K562 (cell line): ENCODE measurements at regions not wholly inside any gene's neighbourhood (a gene's known extent, or its start where the extent isn't known, plus 50 kb on each side); places are given as distances from the start of the nearest gene placed in this dataset.
"Not testable (repeated sequence)": the region's sequence is repeated elsewhere in the genome, so short reads cannot be mapped to it uniquely, and the experiment has no call there.

Experiments
- ATAC-seq: fragments of 200-7000 bp; cut with Tn5 transposase; 3 replicates; pipeline ENCODE4 v1.9.1; 2020; ENCODE audit warnings: moderate library complexity
- BruUV-seq: library from RNA; stranded (reverse); fragments of 400-500 nt; replicated peaks from 2 replicates; lab custom pipeline; 2021; lab: Mats Ljungman, UMichigan
- CTCF ChIA-PET: fragments of 300-600 bp; formaldehyde crosslinking; extraction: SDS; loops from one replicate; lab custom pipeline; 2021; ENCODE audit warnings: low intra/inter-chr PET ratio; lab: Yijun Ruan, JAX
- POLR2A ChIA-PET: fragments of 300-600, 350-650 bp; sonication (Branson Sonifier 250); formaldehyde crosslinking; extraction: SDS; loops from one replicate; lab custom pipeline; 2021; ENCODE audit warnings: antibody characterized with exemption, inconsistent platforms; lab: Yijun Ruan, JAX
- DNase-seq, 4 experiments: peaks; one replicate each; pipeline versions ENCODE4 v3.0.0 to v3.0.0-alpha.2; 2011 to 2018; ENCODE audit warnings: low spot score in 3 of 4, mixed read lengths in 3 of 4; ENCODE audit errors: extremely low read depth in 1 of 4
- FAIRE-seq: peaks from 2 replicates; lab custom pipeline; 2011; peaks lifted over from hg19 to GRCh38; lab: Jason Lieb, UNC
- H2AFZ ChIP-seq: 2 replicates; pipeline ENCODE4 v1.6.0; 2011; ENCODE audit warnings: low read depth, low read length, control low read depth, inconsistent platforms
- H3K27ac ChIP-seq: fragments of 200-600 bp; 3 replicates; pipeline ENCODE4 v1.8.0; 2011; ENCODE audit warnings: low read depth, mild to moderate bottlenecking, control low read depth, inconsistent platforms, low read length, moderate library complexity, mixed read lengths; ENCODE audit errors: extremely low read depth
- H3K27me3 ChIP-seq, 2 experiments: fragments of 300-600 bp in 1 of 2; 2 replicates in 1 of 2; 3 replicates in 1 of 2; pipeline versions ENCODE4 v1.6.0 to v1.8.0; 2011; ENCODE audit warnings: inconsistent platforms in 2 of 2, low read length in 2 of 2, mild to moderate bottlenecking in 1 of 2, mixed read lengths in 1 of 2, moderate library complexity in 1 of 2; ENCODE audit not compliant: control insufficient read depth in 2 of 2, insufficient read depth in 2 of 2
- H3K36me3 ChIP-seq: fragments of 300-600 bp; 3 replicates; pipeline ENCODE4 v1.8.0; 2011; ENCODE audit warnings: mild to moderate bottlenecking, low read length, inconsistent platforms; ENCODE audit not compliant: control insufficient read depth, insufficient read depth
- H3K4me1 ChIP-seq, 2 experiments: fragments of 200-600 bp in 1 of 2; replicated peaks in 1 of 2; 2 replicates in 1 of 2; 3 replicates in 1 of 2; pipeline versions ENCODE4 v1.5.1 to v1.8.0; 2011; ENCODE audit warnings: inconsistent platforms in 2 of 2, low read length in 2 of 2, mild to moderate bottlenecking in 1 of 2, mixed read lengths in 1 of 2, moderate library complexity in 1 of 2; ENCODE audit not compliant: control insufficient read depth in 2 of 2, insufficient read depth in 2 of 2
- H3K4me2 ChIP-seq: 2 replicates; pipeline ENCODE4 v1.6.1; 2011; ENCODE audit warnings: low read length, control low read depth, inconsistent platforms, mixed read lengths; ENCODE audit not compliant: insufficient read depth
- H3K4me3 ChIP-seq: fragments of 200-600 bp; sonication (generic), shearing (Covaris generic); 2 replicates; pipeline ENCODE4 v1.5.1; 2016; ENCODE audit warnings: control low read depth, inconsistent platforms
- H3K79me2 ChIP-seq: fragments of 200-600 bp; 3 replicates; pipeline ENCODE4 v1.8.0; 2011; ENCODE audit warnings: low read length, inconsistent platforms; ENCODE audit not compliant: control insufficient read depth, insufficient read depth
- H3K9ac ChIP-seq, 2 experiments: 2 replicates each; pipeline versions ENCODE4 v1.6.0 to v1.6.1; 2011; ENCODE audit warnings: low read depth in 2 of 2, low read length in 2 of 2, control low read depth in 1 of 2, inconsistent platforms in 1 of 2, mild to moderate bottlenecking in 1 of 2, mixed read lengths in 1 of 2; ENCODE audit not compliant: insufficient read depth in 1 of 2
- H3K9me1 ChIP-seq: one replicate; pipeline ENCODE4 v1.6.0; 2011; ENCODE audit warnings: inconsistent platforms, mild to moderate bottlenecking, low read length, moderate library complexity; ENCODE audit not compliant: control insufficient read depth, insufficient read depth
- H3K9me3 ChIP-seq: replicated peaks from 2 replicates; pipeline ENCODE4 v1.5.1; 2011; ENCODE audit warnings: low read depth, low read length, inconsistent platforms; ENCODE audit not compliant: control insufficient read depth, insufficient read depth
- H4K20me1 ChIP-seq: replicated peaks from 2 replicates; pipeline ENCODE4 v1.6.1; 2011; ENCODE audit warnings: low read length, inconsistent platforms, mixed read lengths; ENCODE audit not compliant: control insufficient read depth, insufficient read depth
- WGBS: fragments of 100-300 bp; shearing (Covaris generic); methylation state at CpG from one replicate; pipeline ENCODE4 v1.1.6; 2016; ENCODE audit warnings: low coverage, mixed read lengths; ENCODE audit not compliant: insufficient coverage; ENCODE audit errors: missing lambda C conversion rate; 5-methylcytosine and 5-hydroxymethylcytosine counted together
- in situ Hi-C: fragments of 300-500 bp; cut with MboI; formaldehyde crosslinking; loops from 4 replicates; pipeline ENCODE4 v1.15.0; 2018; ENCODE audit warnings: inconsistent platforms, mixed read lengths
- intact Hi-C: fragments of 100-400 bp; cut with micrococcal nuclease; formaldehyde crosslinking; loops from 2 replicates; pipeline ENCODE4 v1.14.2; 2022

DNA sequence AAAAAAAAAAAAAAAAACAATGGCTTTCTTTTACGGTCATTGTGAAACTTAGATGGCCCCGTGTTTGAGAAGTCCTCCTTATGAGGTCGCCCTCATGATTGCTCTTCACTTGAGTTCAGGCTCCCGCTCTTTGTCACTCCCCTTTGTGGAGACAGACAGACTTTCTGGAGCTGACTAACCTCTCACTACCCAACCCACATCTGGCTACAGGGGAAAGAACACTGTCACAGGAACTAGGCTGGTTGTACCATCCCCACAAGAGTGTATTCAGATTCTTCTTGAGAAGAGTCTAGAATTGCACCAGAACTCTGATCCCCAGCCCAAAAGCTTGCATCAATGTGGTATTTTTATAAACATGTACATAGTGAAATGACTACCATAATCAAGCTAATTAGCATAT lies 160.4 kb upstream of the ZNF658 start:
- in situ Hi-C loops, ATAC-seq: not testable (repeated sequence)
- no CpG with 5 or more reads among the region's 4 CpGs for WGBS

DNA sequence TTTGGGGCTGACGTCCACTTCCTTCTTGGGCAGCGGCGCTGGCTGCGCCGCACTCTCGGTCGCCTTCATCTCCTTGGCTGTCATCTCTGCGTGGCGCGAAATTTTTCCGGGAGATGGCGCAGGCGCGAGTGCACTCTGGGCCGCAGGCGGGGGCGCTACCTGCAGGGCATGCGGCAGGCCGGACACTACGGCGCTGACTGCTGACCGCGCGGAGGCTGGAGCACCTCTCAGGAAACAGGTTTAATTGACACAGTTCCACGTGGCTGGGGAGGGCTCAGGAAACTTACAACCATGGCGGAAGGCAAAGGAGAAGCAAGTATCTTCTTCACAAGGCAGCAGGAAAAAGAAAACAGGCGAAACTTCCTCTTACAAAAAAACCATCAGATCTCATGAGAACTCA lies 154.7 kb upstream of the ZNF658 start:
- in situ Hi-C loops, BruUV-seq, H3K36me3 ChIP-seq, intact Hi-C loops, H3K9ac ChIP-seq, POLR2A ChIA-PET, CTCF ChIA-PET, H2AFZ ChIP-seq, H3K27me3 ChIP-seq, DNase-seq, FAIRE-seq, H3K4me1 ChIP-seq, H3K4me2 ChIP-seq, H3K27ac ChIP-seq, H3K79me2 ChIP-seq, H3K9me1 ChIP-seq, H3K4me3 ChIP-seq, H3K9me3 ChIP-seq, H4K20me1 ChIP-seq, ATAC-seq: not testable (repeated sequence)
- no CpG with 5 or more reads among the region's 27 CpGs for whole genome bisulfite sequencing

More for the DNA sequence above, 160.4 kb upstream of the ZNF658 start:
- BruUV-seq, H3K4me2 ChIP-seq, H3K27me3 ChIP-seq, H2AFZ ChIP-seq, H3K4me3 ChIP-seq, H3K9ac ChIP-seq, POLR2A ChIA-PET, H3K9me3 ChIP-seq, H4K20me1 ChIP-seq, DNase-seq, H3K27ac ChIP-seq, H3K36me3 ChIP-seq, H3K4me1 ChIP-seq, CTCF ChIA-PET, H3K79me2 ChIP-seq, H3K9me1 ChIP-seq, FAIRE-seq, intact Hi-C loops: not testable (repeated sequence)

- DNase-seq, in situ Hi-C loops, H3K27me3 ChIP-seq, CTCF ChIA-PET, H3K4me3 ChIP-seq, H3K9me1 ChIP-seq, POLR2A ChIA-PET, H2AFZ ChIP-seq, ATAC-seq, H3K9ac ChIP-seq, H3K36me3 ChIP-seq, intact Hi-C loops, H3K27ac ChIP-seq, H3K9me3 ChIP-seq, BruUV-seq, H3K4me2 ChIP-seq, H3K4me1 ChIP-seq, FAIRE-seq, H4K20me1 ChIP-seq, H3K79me2 ChIP-seq: not testable (repeated sequence)
- WGBS: no CpG with 5 or more reads among the region's 15 CpGs
Observed at GRCh38 chr9:66752324-66752923, 148.1 kb upstream of the ZNF658 start.

GRCh38 chr9:66759825-66760492 lies 140.6 kb upstream of the ZNF658 start:
- BruUV-seq, H3K9me3 ChIP-seq, H3K4me2 ChIP-seq, ATAC-seq, POLR2A ChIA-PET, H3K4me3 ChIP-seq, H3K36me3 ChIP-seq, CTCF ChIA-PET, FAIRE-seq, intact Hi-C loops, in situ Hi-C loops, H3K9ac ChIP-seq, H3K79me2 ChIP-seq, DNase-seq, H2AFZ ChIP-seq, H3K4me1 ChIP-seq, H3K27me3 ChIP-seq, H3K9me1 ChIP-seq, H3K27ac ChIP-seq, H4K20me1 ChIP-seq: not testable (repeated sequence)
- whole genome bisulfite sequencing: 0% methylated on average over 2 of the region's 7 CpGs
